Mucosa of stomach (tissue), 1 donor: ENCODE measurements at regions not wholly inside any gene's neighbourhood (a gene's known extent, or its start where the extent isn't known, plus 50 kb on each side); places are given as distances from the start of the nearest gene placed in this dataset.
"Not testable (repeated sequence)": the region's sequence is repeated elsewhere in the genome, so short reads cannot be mapped to it uniquely, and the experiment has no call there.

Experiments
- H3K27me3 ChIP-seq: one replicate; pipeline ENCODE4 v1.7.0; 2013; ENCODE audit warnings: mild to moderate bottlenecking, low read length; ENCODE audit not compliant: control insufficient read depth, insufficient read depth
- H3K36me3 ChIP-seq: one replicate; pipeline ENCODE4 v1.7.0; 2013; ENCODE audit warnings: low read length; ENCODE audit not compliant: control insufficient read depth, insufficient read depth
- H3K4me1 ChIP-seq: one replicate; pipeline ENCODE4 v1.7.0; 2013; ENCODE audit warnings: mild to moderate bottlenecking, low read length; ENCODE audit not compliant: control insufficient read depth, insufficient read depth
- H3K4me3 ChIP-seq: one replicate; pipeline ENCODE4 v1.7.0; 2013; ENCODE audit warnings: low read length
- H3K9ac ChIP-seq: one replicate; pipeline ENCODE4 v1.7.0; 2013; ENCODE audit warnings: mild to moderate bottlenecking, low read length, moderate library complexity
- H3K9me3 ChIP-seq: one replicate; pipeline ENCODE4 v1.7.0; 2013; ENCODE audit warnings: mild to moderate bottlenecking, low read length, moderate library complexity; ENCODE audit not compliant: control insufficient read depth
- donor health status: Pancreatic carcinoma.

- H3K4me3 ChIP-seq, result no peak overlapping the region
- no peak overlapping the region for H3K9ac ChIP-seq
- no peaks in the 10 kb centered on the region for H3K36me3 ChIP-seq
- no peaks in the 10 kb centered on the region for H3K9me3 ChIP-seq
- H3K27me3 ChIP-seq, result no peaks in the 10 kb centered on the region
- no peaks in the 10 kb centered on the region for H3K4me1 ChIP-seq
Measured at GRCh38 chr2:58709687-58710354, 468.7 kb upstream of the FANCL start.

GRCh38 chr2:58709274-58709673, 468.1 kb upstream of the FANCL start:
- no peak overlapping the region for H3K4me3 ChIP-seq
- H3K9me3 ChIP-seq, result no peaks in the 10 kb centered on the region
- no peaks in the 10 kb centered on the region for H3K4me1 ChIP-seq
- H3K27me3 ChIP-seq, result no peaks in the 10 kb centered on the region
- no peaks in the 10 kb centered on the region for H3K36me3 ChIP-seq
- H3K9ac ChIP-seq, result no peak overlapping the region

- Histone ChIP-seq H3K4me1 (no peaks in the 10 kb centered on the region), H3K9me3 (no peaks in the 10 kb centered on the region), H3K36me3 (no peaks in the 10 kb centered on the region), H3K9ac (no peak overlapping the region), H3K4me3 (no peak overlapping the region), H3K27me3 (no peaks in the 10 kb centered on the region)
Measured at GRCh38 chr2:58708565-58708964, 467.4 kb upstream of the FANCL start.

- no peaks in the 10 kb centered on the region for H3K9me3 ChIP-seq
- H3K36me3 ChIP-seq, result no peaks in the 10 kb centered on the region
- H3K4me1 ChIP-seq, result no peaks in the 10 kb centered on the region
- H3K4me3 ChIP-seq, result no peak overlapping the region
- no peaks in the 10 kb centered on the region for H3K27me3 ChIP-seq
- no peak overlapping the region for H3K9ac ChIP-seq
Measured at GRCh38 chr2:58702302-58702885, 461.3 kb upstream of the FANCL start.

GRCh38 chr2:58701688-58702301, 460.7 kb upstream of the FANCL start:
- no peaks in the 10 kb centered on the region for H3K9me3 ChIP-seq
- H3K36me3 ChIP-seq, result no peaks in the 10 kb centered on the region
- no peaks in the 10 kb centered on the region for H3K27me3 ChIP-seq
- no peak overlapping the region for H3K4me3 ChIP-seq
- no peak overlapping the region for H3K9ac ChIP-seq
- no peaks in the 10 kb centered on the region for H3K4me1 ChIP-seq

GRCh38 chr2:58700591-58700990, 459.5 kb upstream of the FANCL start:
- Histone ChIP-seq H3K4me1 (no peaks in the 10 kb centered on the region), H3K27me3 (no peaks in the 10 kb centered on the region), H3K36me3 (no peaks in the 10 kb centered on the region), H3K9me3 (no peaks in the 10 kb centered on the region), H3K9ac (no peak overlapping the region), H3K4me3 (no peak overlapping the region)

- Histone ChIP-seq H3K9me3 (no peaks in the 10 kb centered on the region), H3K4me1 (no peaks in the 10 kb centered on the region), H3K9ac (no peak overlapping the region), H3K4me3 (no peak overlapping the region), H3K36me3 (no peaks in the 10 kb centered on the region), H3K27me3 (no peaks in the 10 kb centered on the region)
Measured at GRCh38 chr2:58699411-58699810, 458.3 kb upstream of the FANCL start.

GRCh38 chr2:58698620-58699019, 457.5 kb upstream of the FANCL start:
- Histone ChIP-seq H3K27me3 (no peaks in the 10 kb centered on the region), H3K36me3 (no peaks in the 10 kb centered on the region), H3K9me3 (no peaks in the 10 kb centered on the region), H3K4me3 (no peak overlapping the region), H3K4me1 (no peaks in the 10 kb centered on the region), H3K9ac (no peak overlapping the region)

- H3K4me3 ChIP-seq, H3K9ac ChIP-seq, H3K27me3 ChIP-seq, H3K36me3 ChIP-seq, H3K4me1 ChIP-seq, H3K9me3 ChIP-seq: not testable (repeated sequence)
Measured at GRCh38 chr2:58694114-58694513, 453.0 kb upstream of the FANCL start.

- H3K36me3 ChIP-seq, H3K9me3 ChIP-seq, H3K27me3 ChIP-seq, H3K4me1 ChIP-seq, H3K4me3 ChIP-seq, H3K9ac ChIP-seq: not testable (repeated sequence)
Measured at GRCh38 chr2:58691041-58691440, 449.9 kb upstream of the FANCL start.

GRCh38 chr2:58688813-58689212, 447.7 kb upstream of the FANCL start:
- H3K9me3 ChIP-seq, result no peaks in the 10 kb centered on the region
- no peaks in the 10 kb centered on the region for H3K4me1 ChIP-seq
- no peak overlapping the region for H3K9ac ChIP-seq
- H3K27me3 ChIP-seq, result no peaks in the 10 kb centered on the region
- H3K36me3 ChIP-seq, result no peaks in the 10 kb centered on the region
- H3K4me3 ChIP-seq, result no peak overlapping the region

GRCh38 chr2:58686776-58687175, 445.7 kb upstream of the FANCL start:
- no peaks in the 10 kb centered on the region for H3K36me3 ChIP-seq
- no peak overlapping the region for H3K9ac ChIP-seq
- H3K4me3 ChIP-seq, result no peak overlapping the region
- H3K9me3 ChIP-seq, result no peaks in the 10 kb centered on the region
- no peaks in the 10 kb centered on the region for H3K27me3 ChIP-seq
- H3K4me1 ChIP-seq, result no peaks in the 10 kb centered on the region
